ENCODE measurements at regions not wholly inside any gene's neighbourhood (a gene's known extent, or its start where the extent isn't known, plus 50 kb on each side); places are given as distances from the start of the nearest gene placed in this dataset.

DNA sequence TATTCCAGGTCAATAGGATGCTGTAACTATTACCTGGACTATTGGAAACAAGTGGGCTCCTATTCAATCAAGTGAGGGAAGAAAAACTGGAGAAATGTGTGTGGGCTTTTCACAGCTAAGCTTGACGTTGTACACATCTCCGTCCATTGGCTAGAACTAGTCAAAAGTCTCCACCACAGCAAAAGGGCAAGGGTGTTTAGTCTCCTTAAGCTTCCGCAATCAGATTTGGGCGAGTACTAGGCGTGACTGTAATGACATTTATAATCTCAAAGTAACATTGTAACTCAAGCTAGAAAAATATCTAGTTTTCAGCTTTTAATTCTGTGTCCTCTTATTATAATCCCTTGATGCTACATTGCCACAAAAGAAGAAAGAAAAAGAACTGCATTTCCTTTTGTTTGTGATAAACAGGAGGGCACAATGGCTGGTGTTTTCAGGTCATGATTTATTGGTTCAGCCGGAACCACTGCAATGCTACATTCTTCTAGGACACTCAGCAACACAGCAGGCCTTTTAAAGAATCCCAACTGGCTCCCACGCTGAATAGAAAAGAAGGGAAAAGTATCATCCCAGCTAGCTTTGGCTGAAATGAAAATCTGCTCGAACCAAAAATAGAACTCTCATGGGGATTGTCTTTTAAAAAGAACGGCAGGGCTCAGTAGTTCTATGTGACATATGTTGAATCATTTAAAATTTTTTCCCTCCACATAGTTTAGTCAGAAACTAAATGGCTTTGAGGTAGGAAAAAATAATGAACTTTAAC is 387.7 kb downstream of the BTBD3 start:
- no peak for FAIRE-seq

GRCh38 chr20:12306107-12306506 is 388.4 kb downstream of the BTBD3 start:
- FAIRE-seq: no peak

GRCh38 chr20:12311094-12311865 is 393.6 kb downstream of the BTBD3 start:
- no peak for FAIRE-seq

- no peak for FAIRE-seq
Measured at GRCh38 chr20:12315652-12316051, 398.0 kb downstream of the BTBD3 start.

GRCh38 chr20:12316794-12317193 is 399.1 kb downstream of the BTBD3 start:
- FAIRE-seq: no peak

- no peak for FAIRE-seq
Measured at GRCh38 chr20:12317433-12317832, 399.7 kb downstream of the BTBD3 start.

GRCh38 chr20:12318043-12318442 is 400.4 kb downstream of the BTBD3 start:
- FAIRE-seq: no peak

DNA sequence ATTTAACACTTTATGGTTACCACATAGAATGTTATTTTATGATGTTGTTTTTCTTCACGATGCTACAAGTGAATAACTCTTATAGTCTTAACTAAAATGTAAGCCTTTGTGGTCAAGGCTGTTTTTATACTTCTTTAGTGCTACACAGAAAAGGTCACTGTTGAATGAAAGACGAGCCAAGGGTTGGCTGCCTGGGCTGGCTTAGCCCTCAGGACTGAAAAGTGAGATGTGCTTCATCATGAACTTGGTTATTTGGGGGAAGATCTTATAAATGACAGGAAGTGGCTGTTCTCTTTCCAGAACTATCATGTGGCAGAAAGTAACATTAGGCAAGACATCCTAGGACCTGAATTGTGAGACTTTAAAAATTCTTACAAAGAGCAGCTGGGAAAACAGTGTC is 404.0 kb downstream of the BTBD3 start:
- FAIRE-seq: no peak

DNA sequence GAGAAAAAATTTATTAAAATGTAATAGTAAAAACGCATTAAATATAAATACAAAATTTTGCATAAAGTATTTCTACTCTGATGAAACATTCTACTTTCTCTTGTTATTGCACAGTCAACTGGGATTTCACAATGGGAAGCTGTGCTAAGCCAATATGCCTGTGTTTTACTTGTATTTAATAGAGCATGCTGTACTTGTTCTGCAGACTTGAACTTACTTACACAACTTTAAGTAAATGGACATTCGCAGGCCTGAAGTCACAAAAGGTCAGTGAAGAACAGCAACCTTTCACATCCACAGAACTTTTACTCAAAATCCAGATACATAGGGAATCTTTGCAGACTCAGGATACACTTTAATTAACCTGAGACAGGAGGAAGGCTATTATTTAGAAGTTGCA is 409.5 kb downstream of the BTBD3 start:
- no peak for FAIRE-seq

- no peak for FAIRE-seq
Measured at GRCh38 chr20:12331236-12331635, 413.5 kb downstream of the BTBD3 start.

GRCh38 chr20:12337601-12338000 is 419.9 kb downstream of the BTBD3 start:
- FAIRE-seq: no peak

DNA sequence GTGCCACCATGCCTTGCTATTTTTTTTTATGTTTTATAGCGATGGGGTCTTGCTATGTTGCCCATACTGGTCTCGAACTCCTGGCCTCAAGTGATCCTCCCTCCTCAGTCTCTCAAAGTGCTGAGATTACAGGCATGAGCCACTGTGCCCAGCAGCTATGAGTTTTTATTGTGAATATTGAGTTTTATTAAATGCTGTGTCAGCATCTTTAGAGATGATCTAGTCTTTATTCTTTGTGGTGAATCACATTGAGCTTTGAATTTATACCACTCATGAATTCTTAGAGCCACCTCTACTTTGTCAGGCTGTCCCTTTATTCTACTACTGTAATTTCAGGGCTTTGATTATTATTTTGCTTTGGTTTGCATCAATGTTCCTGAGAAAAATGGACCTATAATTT is 428.3 kb downstream of the BTBD3 start:
- no peak for FAIRE-seq

- FAIRE-seq: no peak
Measured at GRCh38 chr20:12353842-12354241, 436.1 kb downstream of the BTBD3 start.

- no peak for FAIRE-seq
Measured at GRCh38 chr20:12354725-12355124, 437.0 kb downstream of the BTBD3 start.

- no peak for FAIRE-seq
Measured at GRCh38 chr20:12355185-12355584, 437.5 kb downstream of the BTBD3 start.

- no peak for FAIRE-seq
Measured at GRCh38 chr20:12358006-12358654, 440.4 kb downstream of the BTBD3 start.

GRCh38 chr20:12358655-12359009 is 440.9 kb downstream of the BTBD3 start:
- no peak for FAIRE-seq

DNA sequence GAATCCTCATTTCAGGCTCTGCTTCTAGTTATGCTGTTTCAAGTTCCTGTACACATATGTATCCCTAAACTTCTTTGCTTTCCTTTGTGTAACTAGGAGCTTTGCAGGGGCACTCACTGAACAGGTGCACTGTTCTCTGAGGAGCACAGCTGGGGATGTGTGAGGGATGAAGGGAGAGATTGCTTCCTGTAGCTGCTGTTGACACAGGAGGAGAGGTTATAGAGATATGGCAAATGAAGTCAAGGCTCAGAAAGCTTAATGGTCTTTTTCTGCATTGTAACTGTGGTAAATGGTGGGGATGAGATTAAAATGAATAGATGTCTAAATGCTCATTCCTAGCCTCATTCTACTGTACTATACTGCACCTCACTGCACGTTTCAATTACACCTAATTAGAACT is 454.3 kb downstream of the BTBD3 start:
- FAIRE-seq: no peak

GRCh38 chr20:12372557-12372956 is 454.9 kb downstream of the BTBD3 start:
- FAIRE-seq: no peak

- no peak for FAIRE-seq
Measured at GRCh38 chr20:12375967-12376366, 458.3 kb downstream of the BTBD3 start.

- no peak for FAIRE-seq
Measured at GRCh38 chr20:12383821-12384220, 466.1 kb downstream of the BTBD3 start.

GRCh38 chr20:12386821-12387220 is 469.1 kb downstream of the BTBD3 start:
- no peak for FAIRE-seq

DNA sequence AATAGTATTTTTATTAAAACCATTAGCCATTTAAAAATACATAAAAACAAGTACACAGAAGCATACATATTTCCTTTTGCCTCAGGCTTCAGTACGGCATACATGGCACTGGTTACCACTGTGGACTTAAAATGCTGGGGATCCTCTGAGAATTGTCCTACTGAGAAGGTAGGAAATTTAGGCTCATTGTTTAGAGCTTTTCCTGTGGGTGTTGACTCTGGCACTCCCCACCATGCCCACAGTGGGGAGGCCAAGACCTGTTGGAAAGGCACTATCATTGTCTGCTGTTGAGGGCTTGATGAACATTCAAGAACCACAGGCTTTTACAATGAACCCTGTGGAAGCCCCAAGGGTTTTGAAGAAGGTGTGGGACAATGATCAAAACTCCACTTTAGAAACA is 473.4 kb downstream of the BTBD3 start:
- no peak for FAIRE-seq

DNA sequence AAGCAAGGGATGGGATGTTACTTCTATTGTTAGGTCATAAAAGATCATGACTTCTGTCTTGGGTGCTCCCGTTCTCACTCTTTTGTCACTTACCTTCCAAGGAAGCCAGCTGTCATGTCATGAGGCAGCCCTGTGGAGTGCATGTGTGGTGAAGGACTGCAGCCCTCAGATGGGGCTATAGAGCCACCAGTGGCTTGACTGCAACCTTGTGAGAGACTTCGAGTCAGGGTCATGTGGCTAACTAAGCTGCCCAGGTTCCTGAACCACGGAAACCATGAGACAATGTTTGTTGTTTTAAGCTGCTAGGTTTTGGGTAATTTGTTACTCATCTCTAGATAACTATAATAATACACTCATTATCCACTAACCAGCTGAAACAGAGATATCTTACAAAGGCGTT is 477.1 kb downstream of the BTBD3 start:
- no peak for FAIRE-seq

Data from islet of Langerhans (tissue), 1 donor.